ENCODE measurements at regions not wholly inside any gene's neighbourhood (a gene's known extent, or its start where the extent isn't known, plus 50 kb on each side); places are given as distances from the start of the nearest gene placed in this dataset.

- TF ChIP-seq POLR2A (IDR thresholded peaks at IDR 0.05) (no peak), CTCF (IDR thresholded peaks at IDR 0.05) (no peak)
Observed at GRCh38 chr4:102141842-102142241, 203.4 kb downstream of the SLC39A8 start.
